ENCODE measurements at regions not wholly inside any gene's neighbourhood (a gene's known extent, or its start where the extent isn't known, plus 50 kb on each side); places are given as distances from the start of the nearest gene placed in this dataset.

- no peak overlapping the region for H3K27ac ChIP-seq (ENCODE audit: insufficient read depth, low read length, poor library complexity, severe bottlenecking)
- no peaks in the 10 kb centered on the region for H3K4me1 ChIP-seq (ENCODE audit: control insufficient read depth, insufficient read depth, low read length, poor library complexity, severe bottlenecking)
- no peaks in the 10 kb centered on the region for H3K27me3 Mint-ChIP-seq
- H3K36me3 ChIP-seq (ENCODE audit: control insufficient read depth, insufficient read depth, low read length): no peaks in the 10 kb centered on the region
- H3K9me3 Mint-ChIP-seq: peaks cover 0 to 37% (median 8%) of the 10 kb centered on the region in 7 donors
- no peaks in the 10 kb centered on the region for H3K27me3 ChIP-seq (ENCODE audit: control insufficient read depth, insufficient read depth, low read length)
- H3K4me1 Mint-ChIP-seq: no peaks in the 10 kb centered on the region
- ATAC-seq (ENCODE audit: low read depth in 2 of 2): no peak
- DNase-seq: no peak
- no peak overlapping the region for H3K27ac Mint-ChIP-seq
- H3K4me3 Mint-ChIP-seq: no peak overlapping the region
- H3K9me3 ChIP-seq (ENCODE audit: control insufficient read depth in 2 of 2, low read length in 2 of 2): no peaks in the 10 kb centered on the region
- H3K36me3 Mint-ChIP-seq: no peaks in the 10 kb centered on the region
- H3K4me3 ChIP-seq (ENCODE audit: low read depth, low read length): no peak overlapping the region
Measured at GRCh38 chr18:30533716-30534115, 508.8 kb downstream of the DSC3 start.

DNA sequence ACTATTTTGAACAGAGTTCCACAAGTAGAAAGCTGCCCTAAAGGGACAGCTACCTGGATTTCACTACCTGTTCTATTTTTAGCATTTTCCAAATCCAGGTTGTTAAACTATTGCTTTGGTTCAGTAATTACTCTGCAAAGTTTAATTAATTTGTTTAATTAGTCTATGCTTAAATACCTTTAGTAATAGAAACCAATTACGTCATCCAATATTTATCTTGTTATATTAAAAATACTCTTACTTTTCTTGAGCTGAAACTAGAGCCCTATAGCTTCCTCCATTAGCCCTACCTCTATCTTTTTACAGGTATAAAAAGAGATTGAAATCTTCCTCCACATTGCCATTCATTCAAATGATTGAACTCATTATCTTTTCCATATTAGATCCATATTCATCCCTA lies 514.6 kb downstream of the DSC3 start:
- DNase-seq (no peak), ATAC-seq (ENCODE audit: low read depth in 2 of 2) (no peak)
- Mint-ChIP-seq H3K36me3 (no peaks in the 10 kb centered on the region), H3K4me1 (no peaks in the 10 kb centered on the region), H3K9me3 (peaks cover 0 to 36% (median 10%) of the 10 kb centered on the region in 7 donors), H3K27ac (no peak overlapping the region), H3K4me3 (no peak overlapping the region), H3K27me3 (no peaks in the 10 kb centered on the region)
- Histone ChIP-seq H3K27ac (ENCODE audit: insufficient read depth, low read length, poor library complexity, severe bottlenecking) (no peak overlapping the region), H3K9me3 (ENCODE audit: control insufficient read depth in 2 of 2, low read length in 2 of 2) (peaks cover 0 to 2% of the 10 kb centered on the region in 2 experiments), H3K4me3 (ENCODE audit: low read depth, low read length) (no peak overlapping the region), H3K36me3 (ENCODE audit: control insufficient read depth, insufficient read depth, low read length) (no peaks in the 10 kb centered on the region), H3K27me3 (ENCODE audit: control insufficient read depth, insufficient read depth, low read length) (no peaks in the 10 kb centered on the region), H3K4me1 (ENCODE audit: control insufficient read depth, insufficient read depth, low read length, poor library complexity, severe bottlenecking) (no peaks in the 10 kb centered on the region)

DNA sequence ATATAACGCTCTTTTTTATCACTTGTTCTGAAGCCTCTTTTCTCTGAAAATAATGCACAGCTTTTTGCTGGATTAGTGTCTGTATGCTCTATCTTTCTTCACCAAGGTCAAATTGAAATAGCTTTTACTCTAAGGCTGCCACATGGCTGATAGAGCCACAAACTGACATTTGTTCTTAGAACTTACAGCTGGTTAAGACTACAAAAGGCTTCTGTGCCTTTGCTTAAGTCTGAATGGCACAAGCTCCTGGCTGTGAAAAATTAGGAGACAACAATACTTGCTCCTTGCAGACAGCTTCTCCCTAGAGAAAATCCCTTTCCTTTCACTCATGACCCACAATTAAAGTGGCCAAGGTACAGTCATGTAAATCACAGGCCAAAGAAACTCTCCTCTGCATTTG lies 515.3 kb downstream of the DSC3 start:
- peaks cover 2 to 3% of the 10 kb centered on the region in 2 experiments for H3K9me3 ChIP-seq (ENCODE audit: control insufficient read depth in 2 of 2, low read length in 2 of 2)
- H3K4me3 ChIP-seq (ENCODE audit: low read depth, low read length): no peak overlapping the region
- H3K9me3 Mint-ChIP-seq: peaks cover 0 to 32% (median 10%) of the 10 kb centered on the region in 7 donors
- ATAC-seq (ENCODE audit: low read depth in 2 of 2): no peak
- H3K36me3 Mint-ChIP-seq: no peaks in the 10 kb centered on the region
- no peaks in the 10 kb centered on the region for H3K36me3 ChIP-seq (ENCODE audit: control insufficient read depth, insufficient read depth, low read length)
- no peaks in the 10 kb centered on the region for H3K4me1 ChIP-seq (ENCODE audit: control insufficient read depth, insufficient read depth, low read length, poor library complexity, severe bottlenecking)
- DNase-seq: no peak
- no peaks in the 10 kb centered on the region for H3K4me1 Mint-ChIP-seq
- no peaks in the 10 kb centered on the region for H3K27me3 Mint-ChIP-seq
- no peaks in the 10 kb centered on the region for H3K27me3 ChIP-seq (ENCODE audit: control insufficient read depth, insufficient read depth, low read length)
- no peak overlapping the region for H3K27ac Mint-ChIP-seq
- no peak overlapping the region for H3K4me3 Mint-ChIP-seq
- H3K27ac ChIP-seq (ENCODE audit: insufficient read depth, low read length, poor library complexity, severe bottlenecking): no peak overlapping the region

GRCh38 chr18:30522288-30522929 lies 520.1 kb downstream of the DSC3 start:
- Histone ChIP-seq H3K27me3 (ENCODE audit: control insufficient read depth, insufficient read depth, low read length) (no peaks in the 10 kb centered on the region), H3K9me3 (ENCODE audit: control insufficient read depth in 2 of 2, low read length in 2 of 2) (peaks cover 4 to 6% of the 10 kb centered on the region in 2 experiments), H3K4me1 (ENCODE audit: control insufficient read depth, insufficient read depth, low read length, poor library complexity, severe bottlenecking) (no peaks in the 10 kb centered on the region), H3K4me3 (ENCODE audit: low read depth, low read length) (no peak overlapping the region), H3K36me3 (ENCODE audit: control insufficient read depth, insufficient read depth, low read length) (no peaks in the 10 kb centered on the region), H3K27ac (ENCODE audit: insufficient read depth, low read length, poor library complexity, severe bottlenecking) (no peak overlapping the region)
- ATAC-seq (ENCODE audit: low read depth in 2 of 2): no peak
- Mint-ChIP-seq H3K4me3 (no peak overlapping the region), H3K4me1 (no peaks in the 10 kb centered on the region), H3K36me3 (no peaks in the 10 kb centered on the region), H3K27me3 (no peaks in the 10 kb centered on the region), H3K27ac (no peak overlapping the region), H3K9me3 (peaks cover 0 to 30% (median 11%) of the 10 kb centered on the region in 7 donors)
- DNase-seq: no peak

- H3K4me1 Mint-ChIP-seq: no peaks in the 10 kb centered on the region
- no peaks in the 10 kb centered on the region for H3K27me3 ChIP-seq (ENCODE audit: control insufficient read depth, insufficient read depth, low read length)
- no peak for DNase-seq
- no peak overlapping the region for H3K4me3 ChIP-seq (ENCODE audit: low read depth, low read length)
- no peaks in the 10 kb centered on the region for H3K4me1 ChIP-seq (ENCODE audit: control insufficient read depth, insufficient read depth, low read length, poor library complexity, severe bottlenecking)
- no peak overlapping the region for H3K4me3 Mint-ChIP-seq
- no peaks in the 10 kb centered on the region for H3K36me3 Mint-ChIP-seq
- no peak overlapping the region for H3K27ac Mint-ChIP-seq
- H3K27ac ChIP-seq (ENCODE audit: insufficient read depth, low read length, poor library complexity, severe bottlenecking): no peak overlapping the region
- ATAC-seq (ENCODE audit: low read depth in 2 of 2): no peak
- H3K36me3 ChIP-seq (ENCODE audit: control insufficient read depth, insufficient read depth, low read length): no peaks in the 10 kb centered on the region
- H3K9me3 Mint-ChIP-seq: peaks cover 5 to 32% (median 10%) of the 10 kb centered on the region in 7 donors
- peaks cover 0 to 16% of the 10 kb centered on the region in 2 experiments for H3K9me3 ChIP-seq (ENCODE audit: control insufficient read depth in 2 of 2, low read length in 2 of 2)
- no peaks in the 10 kb centered on the region for H3K27me3 Mint-ChIP-seq
Measured at GRCh38 chr18:30514059-30514458, 528.5 kb downstream of the DSC3 start.

DNA sequence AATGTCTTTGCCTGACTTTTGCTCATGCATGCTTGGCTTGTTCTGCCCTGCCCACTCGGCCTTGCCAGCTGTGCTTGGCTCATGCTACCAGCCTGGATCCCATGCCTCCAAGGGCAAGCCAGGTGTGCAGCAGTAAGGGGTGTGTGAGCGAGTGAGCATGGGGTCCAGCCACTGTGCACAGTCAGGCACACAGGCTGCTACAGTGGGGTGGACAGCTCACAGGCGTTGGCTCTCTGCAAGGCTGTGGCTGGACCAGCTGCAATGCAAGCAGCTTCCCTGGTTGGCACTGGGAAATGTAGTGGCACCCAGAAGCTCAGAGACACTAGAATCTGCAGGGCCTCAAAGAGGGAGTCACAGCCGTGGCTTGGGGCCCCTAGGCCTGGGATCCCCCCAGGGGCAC lies 529.7 kb downstream of the DSC3 start:
- peaks cover 4 to 28% (median 10%) of the 10 kb centered on the region in 7 donors for H3K9me3 Mint-ChIP-seq

GRCh38 chr18:30510882-30511281 lies 531.7 kb downstream of the DSC3 start:
- Histone ChIP-seq H3K36me3 (ENCODE audit: control insufficient read depth, insufficient read depth, low read length) (no peaks in the 10 kb centered on the region), H3K4me1 (ENCODE audit: control insufficient read depth, insufficient read depth, low read length, poor library complexity, severe bottlenecking) (no peaks in the 10 kb centered on the region), H3K27me3 (ENCODE audit: control insufficient read depth, insufficient read depth, low read length) (no peaks in the 10 kb centered on the region), H3K9me3 (ENCODE audit: control insufficient read depth in 2 of 2, low read length in 2 of 2) (peaks cover 0 to 16% of the 10 kb centered on the region in 2 experiments), H3K27ac (ENCODE audit: insufficient read depth, low read length, poor library complexity, severe bottlenecking) (no peak overlapping the region), H3K4me3 (ENCODE audit: low read depth, low read length) (no peak overlapping the region)
- ATAC-seq (ENCODE audit: low read depth in 2 of 2) (no peak), DNase-seq (no peak)
- H3K27ac Mint-ChIP-seq: no peak overlapping the region
- no peaks in the 10 kb centered on the region for H3K27me3 Mint-ChIP-seq
- H3K4me1 Mint-ChIP-seq: no peaks in the 10 kb centered on the region
- no peak overlapping the region for H3K4me3 Mint-ChIP-seq
- peaks cover 3 to 17% (median 7%) of the 10 kb centered on the region in 7 donors for H3K9me3 Mint-ChIP-seq
- no peaks in the 10 kb centered on the region for H3K36me3 Mint-ChIP-seq

More for the DNA sequence above, 529.7 kb downstream of the DSC3 start:
- H3K4me1 ChIP-seq (ENCODE audit: control insufficient read depth, insufficient read depth, low read length, poor library complexity, severe bottlenecking): no peaks in the 10 kb centered on the region
- Mint-ChIP-seq H3K4me3 (no peak overlapping the region), H3K4me1 (no peaks in the 10 kb centered on the region), H3K36me3 (no peaks in the 10 kb centered on the region), H3K27me3 (no peaks in the 10 kb centered on the region), H3K27ac (no peak overlapping the region)
- no peak overlapping the region for H3K4me3 ChIP-seq (ENCODE audit: low read depth, low read length)
- no peak overlapping the region for H3K27ac ChIP-seq (ENCODE audit: insufficient read depth, low read length, poor library complexity, severe bottlenecking)
- H3K9me3 ChIP-seq (ENCODE audit: control insufficient read depth in 2 of 2, low read length in 2 of 2): peaks cover 0 to 16% of the 10 kb centered on the region in 2 experiments
- ATAC-seq (ENCODE audit: low read depth in 2 of 2) (no peak), DNase-seq (no peak)
- no peaks in the 10 kb centered on the region for H3K36me3 ChIP-seq (ENCODE audit: control insufficient read depth, insufficient read depth, low read length)
- no peaks in the 10 kb centered on the region for H3K27me3 ChIP-seq (ENCODE audit: control insufficient read depth, insufficient read depth, low read length)

GRCh38 chr18:30501594-30501993 lies 540.9 kb downstream of the DSC3 start:
- Mint-ChIP-seq H3K27me3 (no peaks in the 10 kb centered on the region), H3K36me3 (no peaks in the 10 kb centered on the region), H3K4me3 (no peak overlapping the region), H3K4me1 (no peaks in the 10 kb centered on the region), H3K27ac (no peak overlapping the region), H3K9me3 (peaks cover 0 to 22% (median 5%) of the 10 kb centered on the region in 7 donors)
- Histone ChIP-seq H3K36me3 (ENCODE audit: control insufficient read depth, insufficient read depth, low read length) (no peaks in the 10 kb centered on the region), H3K9me3 (ENCODE audit: control insufficient read depth in 2 of 2, low read length in 2 of 2) (peaks cover 0 to 5% of the 10 kb centered on the region in 2 experiments), H3K27ac (ENCODE audit: insufficient read depth, low read length, poor library complexity, severe bottlenecking) (no peak overlapping the region), H3K27me3 (ENCODE audit: control insufficient read depth, insufficient read depth, low read length) (no peaks in the 10 kb centered on the region), H3K4me3 (ENCODE audit: low read depth, low read length) (no peak overlapping the region), H3K4me1 (ENCODE audit: control insufficient read depth, insufficient read depth, low read length, poor library complexity, severe bottlenecking) (no peaks in the 10 kb centered on the region)
- ATAC-seq (ENCODE audit: low read depth in 2 of 2) (no peak), DNase-seq (no peak)

Measured in CD4-positive, CD25-positive, alpha-beta regulatory T cell (primary cell).